Smooth muscle cell (in vitro differentiated cells): ENCODE measurements at regions not wholly inside any gene's neighbourhood (a gene's known extent, or its start where the extent isn't known, plus 50 kb on each side); places are given as distances from the start of the nearest gene placed in this dataset. TPM values are rescaled to one million over a fixed set of nuclear protein-coding genes. Genes with fewer than 3 reads are reported as not detected.

Experiments used
- microRNA-seq: library from miRNA; unstranded; fragments of <30 nt; microRNA quantifications from one replicate; pipeline ENCODE4, GENCODE V29; 2016; ENCODE audit warnings: borderline number of aligned reads
- small RNA-seq: library from RNA; depleted of rRNA; stranded (forward); fragments of <200 nt; gene quantifications from one replicate; pipeline ENCODE3, GENCODE V24; 2014

Small RNA genes in the stretch of these regions (microRNA-seq; reads per million reads assigned to microRNA genes)
- not detected for gene MIR4306

Small RNA genes in the stretch of these regions (small RNA-seq; reads per million reads assigned to genes)
- gene MIR4306 (not detected), gene RF00402 (not detected)
